Suppressor macrophage (primary cell): ENCODE measurements at regions not wholly inside any gene's neighbourhood (a gene's known extent, or its start where the extent isn't known, plus 50 kb on each side); places are given as distances from the start of the nearest gene placed in this dataset.

Source experiments
- DNase-seq, 4 experiments: peaks; one replicate each; pipeline ENCODE4 v3.0.0-alpha.2; 2020 to 2022

GRCh38 chr3:57009802-57010201, 50.7 kb upstream of the SPATA12 start:
- no peak for DNase-seq

- no peak for DNase-seq
Observed at GRCh38 chr3:57009367-57009766, 51.1 kb upstream of the SPATA12 start.

GRCh38 chr3:57007521-57008460, 52.7 kb upstream of the SPATA12 start:
- DNase-seq: peak; percentile 17 to 66 (median 45)

- DNase-seq: no peak
Observed at GRCh38 chr3:57006949-57007419, 53.5 kb upstream of the SPATA12 start.

GRCh38 chr3:57006179-57006657, 54.2 kb upstream of the SPATA12 start:
- no peak for DNase-seq

- DNase-seq: no peak
Observed at GRCh38 chr3:57004229-57004628, 56.2 kb upstream of the SPATA12 start.

GRCh38 chr3:57003676-57004075, 56.8 kb upstream of the SPATA12 start:
- no peak for DNase-seq

GRCh38 chr3:57001356-57001755, 59.1 kb upstream of the SPATA12 start:
- no peak for DNase-seq

GRCh38 chr3:57000012-57000411, 60.5 kb upstream of the SPATA12 start:
- DNase-seq: no peak

- no peak for DNase-seq
Observed at GRCh38 chr3:56999547-56999946, 60.9 kb upstream of the SPATA12 start.

GRCh38 chr3:56998076-56998529, 62.4 kb upstream of the SPATA12 start:
- DNase-seq: no peak

GRCh38 chr3:56997675-56998074, 62.8 kb upstream of the SPATA12 start:
- no peak for DNase-seq

- no peak for DNase-seq
Observed at GRCh38 chr3:56997041-56997440, 63.4 kb upstream of the SPATA12 start.

GRCh38 chr3:56994391-56994790, 66.1 kb upstream of the SPATA12 start:
- DNase-seq: no peak

- DNase-seq: peak in 1 of 4 experiments; percentile 17
Observed at GRCh38 chr3:56990641-56991015, 69.8 kb upstream of the SPATA12 start.

GRCh38 chr3:56989977-56990640, 70.4 kb upstream of the SPATA12 start:
- DNase-seq: no peak

- no peak for DNase-seq
Observed at GRCh38 chr3:56989169-56989976, 71.1 kb upstream of the SPATA12 start.

GRCh38 chr3:56988458-56989168, 71.9 kb upstream of the SPATA12 start:
- DNase-seq: peak; percentile 85 to 94 (median 90)

GRCh38 chr3:56987238-56987895, 73.1 kb upstream of the SPATA12 start:
- peak in 1 of 4 experiments; percentile 21 for DNase-seq

- DNase-seq: peak in 1 of 4 experiments; percentile 26
Observed at GRCh38 chr3:56986347-56986746, 74.1 kb upstream of the SPATA12 start.

GRCh38 chr3:56985878-56986277, 74.6 kb upstream of the SPATA12 start:
- DNase-seq: peak; percentile 52 to 70 (median 58)
